HG02981 (cell line): ENCODE measurements at regions not wholly inside any gene's neighbourhood (a gene's known extent, or its start where the extent isn't known, plus 50 kb on each side); places are given as distances from the start of the nearest gene placed in this dataset.
"Not testable (repeated sequence)": the region's sequence is repeated elsewhere in the genome, so short reads cannot be mapped to it uniquely, and the experiment has no call there.

Experiments
- ATAC-seq: cut with Tn5 transposase; IDR thresholded peaks from one replicate; pipeline ENCODE4 v1.9.1; 2021; ENCODE audit warnings: mild to moderate bottlenecking, moderate library complexity; ENCODE audit not compliant: unreplicated experiment

GRCh38 chr1:194653385-194653784 is 1467.0 kb upstream of the B3GALT2 start:
- ATAC-seq, result no peak

GRCh38 chr1:194647118-194647517 is 1460.7 kb upstream of the B3GALT2 start:
- no peak for ATAC-seq

GRCh38 chr1:194644528-194644927 is 1458.1 kb upstream of the B3GALT2 start:
- no peak for ATAC-seq

- no peak for ATAC-seq
Measured at GRCh38 chr1:194640322-194640721, 1453.9 kb upstream of the B3GALT2 start.

DNA sequence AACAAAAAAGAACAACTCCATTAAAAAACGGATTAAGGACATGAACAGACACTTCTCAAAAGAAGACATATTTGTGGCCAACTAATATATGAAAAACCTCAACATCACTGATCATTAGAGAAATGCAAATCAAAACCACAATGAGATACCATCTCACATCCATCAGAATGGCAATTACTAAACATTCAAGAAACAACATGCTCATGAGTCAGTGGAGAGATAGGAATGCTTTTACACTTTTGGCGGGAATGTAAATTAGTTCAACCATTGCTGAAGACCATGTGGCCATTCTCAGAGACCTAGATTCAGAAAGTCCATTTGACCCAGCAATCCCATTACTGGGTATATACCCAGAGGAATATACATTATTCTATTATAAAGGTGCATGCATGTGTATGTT is 1442.6 kb upstream of the B3GALT2 start:
- ATAC-seq, result no peak

- ATAC-seq, result no peak
Measured at GRCh38 chr1:194624833-194625232, 1438.4 kb upstream of the B3GALT2 start.

- ATAC-seq, result no peak
Measured at GRCh38 chr1:194618101-194618500, 1431.7 kb upstream of the B3GALT2 start.

GRCh38 chr1:194617272-194617671 is 1430.9 kb upstream of the B3GALT2 start:
- not testable (repeated sequence) for ATAC-seq

DNA sequence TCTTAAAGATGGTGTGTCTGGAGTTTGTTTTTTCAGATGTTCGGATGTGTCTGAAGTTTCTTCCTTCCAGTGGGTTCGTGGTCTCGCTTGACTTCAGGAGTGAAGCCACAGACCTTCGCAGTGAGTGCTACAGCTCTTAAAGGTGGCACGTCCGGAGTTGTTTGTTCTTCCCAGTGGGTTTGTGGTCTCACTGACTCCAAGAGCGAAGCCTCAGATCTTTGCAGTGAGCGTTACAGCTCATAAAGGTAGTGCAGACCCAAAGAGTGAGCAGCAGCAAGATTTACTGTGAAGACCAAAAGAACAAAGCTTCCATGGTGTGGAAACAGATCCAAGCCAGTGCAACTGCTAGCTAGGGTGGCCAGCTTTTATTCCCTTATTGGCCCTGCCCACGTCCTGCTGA is 1430.4 kb upstream of the B3GALT2 start:
- ATAC-seq, result no peak

GRCh38 chr1:194602184-194602583 is 1415.8 kb upstream of the B3GALT2 start:
- no peak for ATAC-seq

GRCh38 chr1:194600716-194601115 is 1414.3 kb upstream of the B3GALT2 start:
- no peak for ATAC-seq

DNA sequence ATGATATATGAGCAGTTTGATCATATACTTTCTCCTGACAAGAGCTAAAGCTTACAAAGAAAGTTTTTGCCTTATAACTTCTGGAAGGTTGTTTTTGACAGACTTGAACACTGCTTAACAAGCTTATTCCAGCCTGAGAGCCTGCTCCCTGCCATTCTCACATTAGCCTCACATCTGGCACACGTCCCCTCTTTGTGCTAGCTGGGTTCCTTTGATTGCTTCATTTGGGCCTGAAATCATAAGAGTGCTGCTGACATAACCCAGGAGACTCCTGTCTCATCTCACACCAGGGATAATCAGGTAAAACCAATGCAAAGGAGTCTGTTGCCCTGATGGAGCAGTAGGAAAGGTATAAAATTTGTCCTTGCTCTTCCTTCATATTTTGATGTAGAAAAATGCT is 1411.7 kb upstream of the B3GALT2 start:
- ATAC-seq, result no peak

GRCh38 chr1:194586302-194586701 is 1399.9 kb upstream of the B3GALT2 start:
- ATAC-seq, result no peak

GRCh38 chr1:194584052-194584451 is 1397.6 kb upstream of the B3GALT2 start:
- no peak for ATAC-seq

- ATAC-seq, result no peak
Measured at GRCh38 chr1:194570476-194570875, 1384.1 kb upstream of the B3GALT2 start.

DNA sequence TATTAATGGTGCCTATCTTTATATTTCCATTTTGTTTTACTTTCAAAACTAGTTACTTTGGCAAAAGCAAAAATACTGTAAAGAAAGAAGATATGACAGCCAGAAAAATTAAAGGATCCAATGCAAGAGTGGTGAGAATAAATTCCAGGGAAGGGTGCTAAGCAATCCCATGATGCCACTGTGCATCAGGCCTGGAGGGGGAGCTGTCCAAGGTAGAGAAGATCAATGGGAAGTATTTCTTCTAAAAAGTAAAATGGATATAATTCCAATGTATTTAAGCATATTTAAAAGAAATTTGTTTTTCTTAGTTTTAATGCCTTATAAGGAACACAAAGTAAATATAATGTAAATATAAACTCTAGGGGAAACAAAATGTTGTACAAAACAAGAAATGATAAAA is 1382.2 kb upstream of the B3GALT2 start:
- ATAC-seq, result no peak

DNA sequence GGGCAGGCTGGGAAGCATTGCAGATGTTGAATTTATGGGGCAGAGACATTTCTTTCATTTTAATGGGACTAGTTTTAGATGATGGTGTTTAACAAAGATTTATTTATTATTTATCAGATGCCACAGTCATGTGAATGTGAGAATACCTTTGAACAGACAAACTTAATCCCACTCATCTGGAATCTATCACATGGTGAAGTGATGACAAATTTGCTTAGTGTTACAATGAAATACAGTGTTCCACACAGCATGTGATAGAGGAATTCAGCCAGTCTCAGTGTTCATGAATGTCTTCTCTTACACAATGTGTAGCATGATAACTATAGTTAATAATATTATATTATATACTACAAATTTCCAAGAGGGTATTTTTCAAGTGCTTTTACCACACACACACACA is 1361.7 kb upstream of the B3GALT2 start:
- ATAC-seq, result no peak

DNA sequence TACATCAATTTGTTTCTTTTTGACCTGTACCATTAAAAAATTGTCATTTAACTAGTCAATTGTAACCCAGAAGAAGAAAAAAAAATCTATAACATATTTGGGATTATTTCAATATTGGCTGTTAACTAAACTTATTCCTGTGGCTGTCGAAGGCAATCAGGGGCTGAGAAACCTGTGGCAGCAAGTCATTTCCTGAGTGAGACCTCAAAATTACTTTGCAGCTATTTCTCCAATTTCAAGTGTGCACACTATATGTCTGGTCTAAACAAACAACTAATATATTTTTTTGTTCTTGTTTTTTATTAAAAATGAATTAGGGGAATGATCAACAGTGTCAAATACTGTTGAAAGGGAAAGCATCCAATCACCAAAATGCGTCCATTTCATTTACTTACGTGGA is 1357.6 kb upstream of the B3GALT2 start:
- ATAC-seq, result no peak

DNA sequence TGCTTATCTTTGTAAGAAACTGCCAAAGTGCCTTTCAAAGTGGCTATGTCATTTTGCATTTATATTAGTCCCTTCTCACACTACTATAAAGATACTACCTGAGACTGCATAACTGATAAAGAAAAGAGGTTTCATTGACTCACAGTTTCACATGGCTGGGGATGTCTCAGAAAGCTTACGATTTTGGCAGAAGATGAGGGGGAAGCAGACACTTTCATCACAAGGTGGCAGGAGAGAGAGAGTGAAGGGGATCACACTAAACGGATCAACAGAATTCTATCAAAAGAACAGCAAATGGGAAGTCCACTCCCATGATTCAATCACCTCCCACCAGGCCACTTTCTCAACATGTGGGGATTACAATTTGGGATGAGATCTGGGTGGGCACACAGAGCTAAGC is 1352.0 kb upstream of the B3GALT2 start:
- ATAC-seq, result no peak

GRCh38 chr1:194537521-194537920 is 1351.1 kb upstream of the B3GALT2 start:
- no peak for ATAC-seq

- no peak for ATAC-seq
Measured at GRCh38 chr1:194535369-194535768, 1349.0 kb upstream of the B3GALT2 start.

DNA sequence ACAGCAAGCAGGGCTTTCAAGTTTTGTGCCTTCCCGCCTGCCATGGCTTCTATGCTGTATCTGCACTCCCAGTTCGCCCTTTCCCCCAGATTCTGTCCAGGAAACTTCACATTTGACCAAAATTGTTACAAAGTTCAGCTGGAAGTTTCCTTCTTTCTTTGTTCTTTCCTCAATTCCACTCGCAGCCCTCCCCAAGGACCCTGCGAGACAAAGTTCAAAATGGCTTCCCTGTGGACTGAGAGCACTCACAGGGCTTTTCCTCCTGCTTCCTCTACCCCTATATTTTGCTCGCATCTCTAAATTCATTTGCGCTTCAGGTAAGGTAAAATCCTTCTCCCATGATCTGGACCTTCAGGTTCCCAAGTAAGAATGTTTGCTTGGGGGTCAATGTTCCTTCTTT is 1348.4 kb upstream of the B3GALT2 start:
- no peak for ATAC-seq

- ATAC-seq, result no peak
Measured at GRCh38 chr1:194533641-194534040, 1347.2 kb upstream of the B3GALT2 start.

DNA sequence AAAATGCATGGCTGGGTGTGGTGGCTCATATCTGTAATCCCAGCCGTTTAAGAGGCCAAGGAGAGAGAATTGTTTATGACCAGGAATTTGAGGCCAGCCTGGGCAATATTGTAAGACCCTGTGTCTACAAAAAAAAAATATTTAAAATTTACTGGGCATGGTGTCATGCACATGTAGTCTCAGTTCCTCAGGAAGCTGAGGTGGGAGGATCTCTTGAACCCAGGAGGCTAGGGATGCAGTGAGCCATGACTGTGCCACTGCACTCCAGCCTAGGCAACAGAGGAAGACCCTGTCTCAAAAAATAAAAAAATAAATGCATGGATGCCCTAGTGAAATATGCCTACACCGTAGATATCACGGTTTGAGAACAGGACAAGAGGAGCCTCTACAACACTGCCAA is 1331.2 kb upstream of the B3GALT2 start:
- no peak for ATAC-seq
